Upper lobe of left lung (tissue), 4 donors: ENCODE measurements at regions not wholly inside any gene's neighbourhood (a gene's known extent, or its start where the extent isn't known, plus 50 kb on each side); places are given as distances from the start of the nearest gene placed in this dataset.

Experiments used
- CTCF ChIP-seq, 6 experiments: fragments of 450-650 bp in 4 of 6; fragments of 200-600 bp in 2 of 6; sonication (generic) in 2 of 6; IDR thresholded peaks; one replicate each; pipeline ENCODE4 v1.5.1; 2016 to 2019; ENCODE audit warnings: antibody characterized with exemption in 6 of 6
- POLR2A ChIP-seq, 4 donors: fragments of 450-650 bp; IDR thresholded peaks; one replicate each; pipeline ENCODE4 v1.5.1; 2016 to 2017; ENCODE audit warnings: antibody characterized with exemption in 4 of 4, mild to moderate bottlenecking in 2 of 4
- POLR2AphosphoS5 ChIP-seq, 2 donors: sonication (generic); formaldehyde crosslinking; IDR thresholded peaks; one replicate each; pipeline ENCODE4 v1.5.1; 2017; ENCODE audit warnings: antibody characterized with exemption in 2 of 2

GRCh38 chr15:88400591-88401250 is 66.5 kb downstream of the MRPL46 start:
- TF ChIP-seq POLR2A (IDR thresholded peaks at IDR 0.05), result no peak
- TF ChIP-seq CTCF (IDR thresholded peaks at IDR 0.05), result no peak
- TF ChIP-seq POLR2AphosphoS5 (IDR thresholded peaks at IDR 0.05), result no peak
